Panc1 (cell line): ENCODE measurements at regions not wholly inside any gene's neighbourhood (a gene's known extent, or its start where the extent isn't known, plus 50 kb on each side); places are given as distances from the start of the nearest gene placed in this dataset.

Experiments used
- CTCF ChIP-seq: fragments of 450-650 bp; IDR thresholded peaks from 2 replicates; pipeline ENCODE4 v1.5.1; 2017; ENCODE audit warnings: mild to moderate bottlenecking
- POLR2AphosphoS5 ChIP-seq: IDR thresholded peaks from 2 replicates; pipeline ENCODE4 v1.6.1; 2012; ENCODE audit warnings: mild to moderate bottlenecking, low read depth, low read length, moderate library complexity
- REST ChIP-seq, 2 experiments: IDR thresholded peaks; 2 replicates each; pipeline ENCODE4 v1.6.1; 2011 to 2012; ENCODE audit warnings: low read depth in 2 of 2, control low read depth in 1 of 2, low read length in 1 of 2, mild to moderate bottlenecking in 1 of 2, moderate library complexity in 1 of 2; ENCODE audit not compliant: insufficient read depth in 1 of 2

- TF ChIP-seq CTCF, result no peak
- TF ChIP-seq REST (IDR thresholded peaks at IDR 0.05; ENCODE audit: insufficient read depth in 1 of 2, low read depth in 2 of 2, low read length in 1 of 2), result no peak
- TF ChIP-seq POLR2AphosphoS5, result no peak
These were observed 112.0 kb upstream of the MAGEB18 start for GRCh38 chrX:26026179-26026578.
